Stimulated activated CD8-positive, alpha-beta memory T cell treated with anti-CD3 and anti-CD28 coated beads, Interleukin-12 subunit alpha, Interleukin-12 subunit beta, amount 100 ng/mL, for 24 hours (primary cell): ENCODE measurements at regions not wholly inside any gene's neighbourhood (a gene's known extent, or its start where the extent isn't known, plus 50 kb on each side); places are given as distances from the start of the nearest gene placed in this dataset.
"Not testable (repeated sequence)": the region's sequence is repeated elsewhere in the genome, so short reads cannot be mapped to it uniquely, and the experiment has no call there.

Source experiments
- DNase-seq: peaks from one replicate; pipeline ENCODE4 v3.0.0-alpha.2; 2020; ENCODE audit errors: extremely low read depth

- no peak for DNase-seq
Observed at GRCh38 chr15:96818861-96819260, 488.4 kb downstream of the NR2F2 start.

- no peak for DNase-seq
Observed at GRCh38 chr15:96827981-96828380, 497.5 kb downstream of the NR2F2 start.

- no peak for DNase-seq
Observed at GRCh38 chr15:96837241-96837970, 506.9 kb downstream of the NR2F2 start.

GRCh38 chr15:96838081-96838480, 507.6 kb downstream of the NR2F2 start:
- DNase-seq, result no peak

- no peak for DNase-seq
Observed at GRCh38 chr15:96849271-96849900, 518.9 kb downstream of the NR2F2 start.

- no peak for DNase-seq
Observed at GRCh38 chr15:96851613-96852012, 521.1 kb downstream of the NR2F2 start.

- no peak for DNase-seq
Observed at GRCh38 chr15:96858694-96859093, 528.2 kb downstream of the NR2F2 start.

- no peak for DNase-seq
Observed at GRCh38 chr15:96860741-96861140, 530.2 kb downstream of the NR2F2 start.

- no peak for DNase-seq
Observed at GRCh38 chr15:96867992-96868391, 537.5 kb downstream of the NR2F2 start.

- DNase-seq, result no peak
Observed at GRCh38 chr15:96869122-96869521, 538.6 kb downstream of the NR2F2 start.

- no peak for DNase-seq
Observed at GRCh38 chr15:96869790-96870189, 539.3 kb downstream of the NR2F2 start.

GRCh38 chr15:96870580-96870979, 540.1 kb downstream of the NR2F2 start:
- DNase-seq, result no peak

GRCh38 chr15:96877442-96877841, 546.9 kb downstream of the NR2F2 start:
- not testable (repeated sequence) for DNase-seq

GRCh38 chr15:96878129-96878528, 547.6 kb downstream of the NR2F2 start:
- DNase-seq, result no peak

GRCh38 chr15:96882121-96882772, 551.7 kb downstream of the NR2F2 start:
- DNase-seq, result no peak

- no peak for DNase-seq
Observed at GRCh38 chr15:96887730-96888129, 557.2 kb downstream of the NR2F2 start.

- DNase-seq, result no peak
Observed at GRCh38 chr15:96888764-96889163, 558.3 kb downstream of the NR2F2 start.

- no peak for DNase-seq
Observed at GRCh38 chr15:96889734-96890480, 559.4 kb downstream of the NR2F2 start.

GRCh38 chr15:96891046-96891445, 560.5 kb downstream of the NR2F2 start:
- no peak for DNase-seq

GRCh38 chr15:96893159-96893906, 562.8 kb downstream of the NR2F2 start:
- DNase-seq, result no peak

GRCh38 chr15:96894659-96895058, 564.2 kb downstream of the NR2F2 start:
- no peak for DNase-seq

GRCh38 chr15:96896766-96897165, 566.3 kb downstream of the NR2F2 start:
- DNase-seq, result no peak
